Lower leg skin (tissue), 4 donors: ENCODE measurements at regions not wholly inside any gene's neighbourhood (a gene's known extent, or its start where the extent isn't known, plus 50 kb on each side); places are given as distances from the start of the nearest gene placed in this dataset.

Experiments used
- DNase-seq, 2 donors: peaks; one replicate each; pipeline ENCODE4 v3.0.0-alpha.2; 2019; ENCODE audit warnings: low spot score in 2 of 2
- H3K4me3 ChIP-seq: fragments of 200-600 bp; sonication (generic); 2 replicates; pipeline ENCODE4 v1.5.1; 2017; ENCODE audit warnings: mild to moderate bottlenecking, low read depth; ENCODE audit not compliant: poor library complexity, severe bottlenecking
- POLR2A ChIP-seq, 2 donors: fragments of 450-650 bp; IDR thresholded peaks; one replicate each; pipeline ENCODE4 v1.6.1; 2016 to 2017; ENCODE audit warnings: antibody characterized with exemption in 2 of 2, mild to moderate bottlenecking in 1 of 2, moderate library complexity in 1 of 2
- WGBS, 2 donors: methylation state at CpG; one replicate each; pipeline ENCODE4 v1.1.5; 2018; 5-methylcytosine and 5-hydroxymethylcytosine counted together
- intact Hi-C: fragments of 100-400 bp; cut with DNase I; formaldehyde crosslinking; loops from one replicate; pipeline ENCODE4 v1.15.0; 2023; ENCODE audit warnings: low total_unique reads
- TF ChIP-seq, protein P1 (sequence below), 3 donors: fragments of 450-650 bp; IDR thresholded peaks; one replicate each; pipeline ENCODE4 v1.5.1; 2016; ENCODE audit warnings: antibody characterized with exemption in 3 of 3, mild to moderate bottlenecking in 3 of 3, moderate library complexity in 2 of 3

- whole genome bisulfite sequencing, 2 donors = 70 to 81% methylated on average over 2 of the region's 2 CpGs
These were observed 714.8 kb downstream of the TLR4 start for GRCh38 chr9:118418887-118419565.

GRCh38 chr9:118419676-118420075 is 715.5 kb downstream of the TLR4 start:
- intact Hi-C loops = no loop called here
- 91 to 92% methylated on average over 1 of the region's 1 CpG for WGBS, 2 donors
- TF ChIP-seq POLR2A (IDR thresholded peaks at IDR 0.05) = no peak
- TF ChIP-seq, protein P1, sequence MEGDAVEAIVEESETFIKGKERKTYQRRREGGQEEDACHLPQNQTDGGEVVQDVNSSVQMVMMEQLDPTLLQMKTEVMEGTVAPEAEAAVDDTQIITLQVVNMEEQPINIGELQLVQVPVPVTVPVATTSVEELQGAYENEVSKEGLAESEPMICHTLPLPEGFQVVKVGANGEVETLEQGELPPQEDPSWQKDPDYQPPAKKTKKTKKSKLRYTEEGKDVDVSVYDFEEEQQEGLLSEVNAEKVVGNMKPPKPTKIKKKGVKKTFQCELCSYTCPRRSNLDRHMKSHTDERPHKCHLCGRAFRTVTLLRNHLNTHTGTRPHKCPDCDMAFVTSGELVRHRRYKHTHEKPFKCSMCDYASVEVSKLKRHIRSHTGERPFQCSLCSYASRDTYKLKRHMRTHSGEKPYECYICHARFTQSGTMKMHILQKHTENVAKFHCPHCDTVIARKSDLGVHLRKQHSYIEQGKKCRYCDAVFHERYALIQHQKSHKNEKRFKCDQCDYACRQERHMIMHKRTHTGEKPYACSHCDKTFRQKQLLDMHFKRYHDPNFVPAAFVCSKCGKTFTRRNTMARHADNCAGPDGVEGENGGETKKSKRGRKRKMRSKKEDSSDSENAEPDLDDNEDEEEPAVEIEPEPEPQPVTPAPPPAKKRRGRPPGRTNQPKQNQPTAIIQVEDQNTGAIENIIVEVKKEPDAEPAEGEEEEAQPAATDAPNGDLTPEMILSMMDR (IDR thresholded peaks at IDR 0.05) = no peak

More at GRCh38 chr9:118418887-118419565, 714.8 kb downstream of the TLR4 start:
- TF ChIP-seq, protein P1 (IDR thresholded peaks at IDR 0.05) = no peak
- no peak for TF ChIP-seq POLR2A (IDR thresholded peaks at IDR 0.05)
- intact Hi-C loops = no loop called here
- H3K4me3 ChIP-seq = no peak overlapping the region
- no peak for DNase-seq

DNA sequence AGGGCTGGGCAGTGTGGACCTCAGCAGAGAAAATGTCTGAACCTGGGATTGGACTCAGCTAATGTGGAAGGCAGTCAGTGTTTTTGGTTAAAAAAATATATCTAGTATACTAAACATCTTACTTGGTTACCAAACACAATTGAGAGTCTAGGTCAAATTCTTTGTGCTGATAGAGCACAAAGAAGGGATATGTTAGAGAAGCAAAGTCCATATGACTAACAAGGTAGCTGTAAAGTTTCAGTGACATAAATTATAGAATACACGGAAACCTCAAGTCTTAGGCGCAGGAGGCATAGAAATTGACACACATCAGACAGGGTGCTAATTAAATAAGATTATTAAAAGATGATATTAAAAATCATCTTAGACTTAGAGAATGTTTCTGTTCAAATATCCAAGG is 718.3 kb downstream of the TLR4 start:
- WGBS, 2 donors = 87 to 90% methylated on average over 2 of the region's 2 CpGs

More at GRCh38 chr9:118419676-118420075, 715.5 kb downstream of the TLR4 start:
- H3K4me3 ChIP-seq = no peak overlapping the region
- no peak for DNase-seq

DNA sequence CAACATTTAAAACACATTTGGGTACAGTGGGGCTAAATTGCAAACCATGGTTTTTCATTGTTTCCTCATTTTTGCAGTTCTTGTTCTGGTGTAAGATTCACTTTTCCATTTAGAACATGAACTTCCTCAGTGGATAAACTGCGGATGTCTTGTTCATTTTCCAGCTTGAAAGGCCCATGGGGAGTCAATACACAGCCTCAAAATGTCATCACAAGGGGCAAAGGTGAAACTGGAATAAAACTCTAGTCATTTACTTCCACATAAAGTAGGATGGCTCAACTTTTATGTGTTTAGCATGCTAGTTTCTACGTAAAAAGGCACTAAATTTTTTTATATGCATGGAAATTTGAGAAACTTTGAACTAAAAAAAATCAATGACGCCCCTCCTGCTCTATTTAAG is 718.8 kb downstream of the TLR4 start:
- intact Hi-C loops = no loop called here
- TF ChIP-seq POLR2A (IDR thresholded peaks at IDR 0.05) = no peak
- TF ChIP-seq, protein P1 (IDR thresholded peaks at IDR 0.05) = no peak
- no peak overlapping the region for H3K4me3 ChIP-seq
- DNase-seq = no peak
- 59 to 72% methylated on average over 3 of the region's 3 CpGs for WGBS, 2 donors

More for the DNA sequence above, 718.3 kb downstream of the TLR4 start:
- TF ChIP-seq, protein P1 (IDR thresholded peaks at IDR 0.05) = no peak
- TF ChIP-seq POLR2A (IDR thresholded peaks at IDR 0.05) = no peak
- intact Hi-C loops = no loop called here
- no peak overlapping the region for H3K4me3 ChIP-seq
- DNase-seq = no peak

GRCh38 chr9:118423721-118424120 is 719.5 kb downstream of the TLR4 start:
- 76 to 79% methylated on average over 4 of the region's 4 CpGs for WGBS, 2 donors
- no peak overlapping the region for H3K4me3 ChIP-seq
- no peak for DNase-seq
- intact Hi-C loops = no loop called here
- TF ChIP-seq, protein P1 (IDR thresholded peaks at IDR 0.05) = no peak
- TF ChIP-seq POLR2A (IDR thresholded peaks at IDR 0.05) = no peak

GRCh38 chr9:118426772-118427171 is 722.6 kb downstream of the TLR4 start:
- H3K4me3 ChIP-seq = no peak overlapping the region
- TF ChIP-seq, protein P1 (IDR thresholded peaks at IDR 0.05) = no peak
- TF ChIP-seq POLR2A (IDR thresholded peaks at IDR 0.05) = no peak
- WGBS, 2 donors = 87 to 91% methylated on average over 1 of the region's 1 CpG
- DNase-seq = no peak
- intact Hi-C loops = no loop called here
